ENCODE measurements at regions not wholly inside any gene's neighbourhood (a gene's known extent, or its start where the extent isn't known, plus 50 kb on each side); places are given as distances from the start of the nearest gene placed in this dataset.

GRCh38 chr2:52404866-52405265 lies 1362.7 kb upstream of the CHAC2 start:
- no peaks in the 10 kb centered on the region for H3K36me3 ChIP-seq
- no peak overlapping the region for H3K4me3 ChIP-seq
- no peaks in the 10 kb centered on the region for H3K27me3 ChIP-seq
- TF ChIP-seq, protein P1, sequence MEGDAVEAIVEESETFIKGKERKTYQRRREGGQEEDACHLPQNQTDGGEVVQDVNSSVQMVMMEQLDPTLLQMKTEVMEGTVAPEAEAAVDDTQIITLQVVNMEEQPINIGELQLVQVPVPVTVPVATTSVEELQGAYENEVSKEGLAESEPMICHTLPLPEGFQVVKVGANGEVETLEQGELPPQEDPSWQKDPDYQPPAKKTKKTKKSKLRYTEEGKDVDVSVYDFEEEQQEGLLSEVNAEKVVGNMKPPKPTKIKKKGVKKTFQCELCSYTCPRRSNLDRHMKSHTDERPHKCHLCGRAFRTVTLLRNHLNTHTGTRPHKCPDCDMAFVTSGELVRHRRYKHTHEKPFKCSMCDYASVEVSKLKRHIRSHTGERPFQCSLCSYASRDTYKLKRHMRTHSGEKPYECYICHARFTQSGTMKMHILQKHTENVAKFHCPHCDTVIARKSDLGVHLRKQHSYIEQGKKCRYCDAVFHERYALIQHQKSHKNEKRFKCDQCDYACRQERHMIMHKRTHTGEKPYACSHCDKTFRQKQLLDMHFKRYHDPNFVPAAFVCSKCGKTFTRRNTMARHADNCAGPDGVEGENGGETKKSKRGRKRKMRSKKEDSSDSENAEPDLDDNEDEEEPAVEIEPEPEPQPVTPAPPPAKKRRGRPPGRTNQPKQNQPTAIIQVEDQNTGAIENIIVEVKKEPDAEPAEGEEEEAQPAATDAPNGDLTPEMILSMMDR (IDR thresholded peaks at IDR 0.05): no peak
- TF ChIP-seq POLR2A (IDR thresholded peaks at IDR 0.05): no peak
- no peak overlapping the region for H3K27ac ChIP-seq
- DNase-seq: no peak
- no peaks in the 10 kb centered on the region for H3K4me1 ChIP-seq
- H3K9me3 ChIP-seq: no peaks in the 10 kb centered on the region

DNA sequence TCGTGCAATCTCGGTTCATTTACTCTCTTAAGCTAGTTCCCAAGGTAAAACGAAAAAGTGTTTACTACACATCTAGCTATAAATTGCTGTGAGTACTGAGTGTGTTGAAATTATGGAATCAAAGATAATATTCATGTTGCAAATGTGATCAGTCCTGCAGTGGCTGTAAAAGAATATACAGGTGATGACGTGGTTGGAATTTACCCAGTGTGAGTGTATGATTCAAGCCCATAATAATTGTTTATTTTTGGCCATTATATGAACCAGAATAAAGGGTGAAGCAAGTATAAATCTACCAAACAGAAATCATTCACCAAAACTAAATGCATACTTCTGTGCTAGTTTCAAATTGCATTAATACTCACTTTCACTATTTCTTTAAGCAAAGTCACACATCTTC lies 1363.6 kb upstream of the CHAC2 start:
- Histone ChIP-seq H3K27me3 (no peaks in the 10 kb centered on the region), H3K9me3 (no peaks in the 10 kb centered on the region), H3K36me3 (no peaks in the 10 kb centered on the region), H3K27ac (no peak overlapping the region), H3K4me3 (no peak overlapping the region), H3K4me1 (no peaks in the 10 kb centered on the region)
- TF ChIP-seq POLR2A (IDR thresholded peaks at IDR 0.05): no peak
- TF ChIP-seq, protein P1 (IDR thresholded peaks at IDR 0.05): no peak
- no peak for DNase-seq

GRCh38 chr2:52402128-52402527 lies 1365.5 kb upstream of the CHAC2 start:
- H3K4me3 ChIP-seq: no peak overlapping the region
- TF ChIP-seq POLR2A (IDR thresholded peaks at IDR 0.05): no peak
- TF ChIP-seq, protein P1 (IDR thresholded peaks at IDR 0.05): no peak
- no peaks in the 10 kb centered on the region for H3K36me3 ChIP-seq
- no peaks in the 10 kb centered on the region for H3K27me3 ChIP-seq
- no peaks in the 10 kb centered on the region for H3K9me3 ChIP-seq
- no peak overlapping the region for H3K27ac ChIP-seq
- no peaks in the 10 kb centered on the region for H3K4me1 ChIP-seq
- DNase-seq: no peak

GRCh38 chr2:52396836-52397235 lies 1364.9 kb upstream of the NRXN1 start:
- TF ChIP-seq POLR2A (IDR thresholded peaks at IDR 0.05): no peak
- TF ChIP-seq, protein P1 (IDR thresholded peaks at IDR 0.05): no peak
- Histone ChIP-seq H3K9me3 (no peaks in the 10 kb centered on the region), H3K27me3 (no peaks in the 10 kb centered on the region), H3K4me3 (no peak overlapping the region), H3K27ac (no peak overlapping the region), H3K4me1 (no peaks in the 10 kb centered on the region), H3K36me3 (no peaks in the 10 kb centered on the region)
- DNase-seq: no peak

DNA sequence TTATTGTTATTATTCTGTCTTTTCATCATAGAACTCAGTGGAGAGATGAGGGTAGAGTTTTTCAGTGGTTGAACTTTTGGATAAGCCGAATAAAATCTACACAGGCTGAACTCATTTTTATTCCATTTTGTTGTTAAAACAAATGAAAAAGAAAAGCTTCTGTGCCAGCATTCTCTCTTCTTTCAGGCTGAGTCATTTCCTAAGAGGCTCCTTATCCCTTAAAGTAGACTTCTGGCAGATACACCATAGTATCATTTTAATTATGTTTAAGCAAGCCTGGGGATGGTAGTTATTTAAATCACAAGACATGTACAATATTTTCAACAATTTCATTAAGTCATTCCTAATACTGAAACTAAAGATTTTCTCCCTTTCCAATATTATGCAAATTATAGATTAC lies 1364.0 kb upstream of the NRXN1 start:
- no peak for TF ChIP-seq POLR2A (IDR thresholded peaks at IDR 0.05)
- TF ChIP-seq, protein P1 (IDR thresholded peaks at IDR 0.05): no peak
- no peaks in the 10 kb centered on the region for H3K4me1 ChIP-seq
- H3K4me3 ChIP-seq: no peak overlapping the region
- H3K27me3 ChIP-seq: no peaks in the 10 kb centered on the region
- H3K9me3 ChIP-seq: no peaks in the 10 kb centered on the region
- no peak for DNase-seq
- H3K27ac ChIP-seq: no peak overlapping the region
- no peaks in the 10 kb centered on the region for H3K36me3 ChIP-seq

GRCh38 chr2:52391621-52392020 lies 1359.7 kb upstream of the NRXN1 start:
- Histone ChIP-seq H3K4me1 (no peaks in the 10 kb centered on the region), H3K9me3 (no peaks in the 10 kb centered on the region), H3K27ac (no peak overlapping the region), H3K36me3 (no peaks in the 10 kb centered on the region), H3K27me3 (no peaks in the 10 kb centered on the region), H3K4me3 (no peak overlapping the region)
- no peak for DNase-seq
- TF ChIP-seq, protein P1 (IDR thresholded peaks at IDR 0.05): no peak
- no peak for TF ChIP-seq POLR2A (IDR thresholded peaks at IDR 0.05)

Measured in Peyer's patch (tissue), 4 donors.